CD4-positive, alpha-beta T cell (primary cell): ENCODE measurements at regions not wholly inside any gene's neighbourhood (a gene's known extent, or its start where the extent isn't known, plus 50 kb on each side); places are given as distances from the start of the nearest gene placed in this dataset.
"Not testable (repeated sequence)": the region's sequence is repeated elsewhere in the genome, so short reads cannot be mapped to it uniquely, and the experiment has no call there.

Experiments used
- ATAC-seq: fragments of 200-7000 bp; cut with Tn5 transposase; one replicate; pipeline ENCODE4 v1.10.0; 2022; ENCODE audit warnings: mild to moderate bottlenecking; ENCODE audit not compliant: poor library complexity
- CTCF ChIA-PET: fragments of 350-600 bp; sonication (Branson Sonifier 250); formaldehyde crosslinking; loops from one replicate; lab custom pipeline; 2021; ENCODE audit warnings: antibody characterized with exemption, inconsistent platforms; lab: Charles Lee
- POLR2A ChIA-PET: fragments of 350-600 bp; sonication (Branson Sonifier 250); formaldehyde crosslinking; loops from one replicate; lab custom pipeline; 2021; ENCODE audit warnings: antibody characterized with exemption, inconsistent platforms; lab: Charles Lee
- DNase-seq, 14 experiments: peaks; one replicate each; pipeline ENCODE4 v3.0.0-alpha.2; 2013 to 2020; ENCODE audit warnings: mixed read lengths in 2 of 14
- H3K27ac ChIP-seq, 2 donors: one replicate each; pipeline versions ENCODE4 v1.5.1 to v1.7.0; 2013; ENCODE audit warnings: low read length in 2 of 2, low read depth in 1 of 2, mild to moderate bottlenecking in 1 of 2
- H3K27me3 ChIP-seq, 2 experiments: 1 replicate in 1 of 2; 2 replicates in 1 of 2; pipeline versions ENCODE4 v1.6.1 to v1.7.0; 2013; ENCODE audit warnings: low read length in 2 of 2, control low read depth in 1 of 2, mild to moderate bottlenecking in 1 of 2, moderate library complexity in 1 of 2; ENCODE audit not compliant: insufficient read depth in 2 of 2, control insufficient read depth in 1 of 2
- H3K36me3 ChIP-seq: one replicate; pipeline ENCODE4 v1.6.1; 2013; ENCODE audit warnings: low read length, control low read depth; ENCODE audit not compliant: insufficient read depth
- H3K4me1 ChIP-seq: one replicate; pipeline ENCODE4 v1.6.1; 2013; ENCODE audit warnings: low read length, control low read depth; ENCODE audit not compliant: insufficient read depth
- H3K4me3 ChIP-seq: one replicate; pipeline ENCODE4 v1.5.1; 2013; ENCODE audit warnings: mild to moderate bottlenecking, low read length, moderate library complexity
- H3K9me3 ChIP-seq, 2 experiments: 1 replicate in 1 of 2; 2 replicates in 1 of 2; pipeline versions ENCODE4 v1.6.1 to v1.7.0; 2013; ENCODE audit warnings: low read length in 2 of 2, mild to moderate bottlenecking in 2 of 2, control low read depth in 1 of 2, moderate library complexity in 1 of 2; ENCODE audit not compliant: control insufficient read depth in 1 of 2, insufficient read depth in 1 of 2
- H3K27ac Mint-ChIP-seq: one replicate; pipeline ENCODE4 v1.8.0; 2020; ENCODE audit warnings: mixed read lengths
- H3K27me3 Mint-ChIP-seq: one replicate; pipeline ENCODE4 v1.8.0; 2021; ENCODE audit warnings: mixed read lengths
- H3K36me3 Mint-ChIP-seq: one replicate; pipeline ENCODE4 v1.8.0; 2021; ENCODE audit warnings: low read depth, mixed read lengths
- H3K4me1 Mint-ChIP-seq: one replicate; pipeline ENCODE4 v1.8.0; 2021; ENCODE audit warnings: low read depth, mixed read lengths
- H3K4me3 Mint-ChIP-seq: one replicate; pipeline ENCODE4 v1.8.0; 2020; ENCODE audit warnings: mild to moderate bottlenecking, mixed read lengths
- H3K9me3 Mint-ChIP-seq: one replicate; pipeline ENCODE4 v1.8.0; 2020; ENCODE audit warnings: mixed read lengths
- CTCF ChIP-seq: fragments of 200-600 bp; IDR thresholded peaks from one replicate; pipeline ENCODE4 v1.8.0; 2022; ENCODE audit warnings: antibody characterized with exemption, mild to moderate bottlenecking
- intact Hi-C, 2 experiments: fragments of 100-400 bp; cut with DNase I in 1 of 2; cut with micrococcal nuclease in 1 of 2; formaldehyde crosslinking; loops; one replicate each; pipeline versions ENCODE4 v1.15.1 to v1.9.0; 2023 to 2025; cut with DNase I, micrococcal nuclease

DNA sequence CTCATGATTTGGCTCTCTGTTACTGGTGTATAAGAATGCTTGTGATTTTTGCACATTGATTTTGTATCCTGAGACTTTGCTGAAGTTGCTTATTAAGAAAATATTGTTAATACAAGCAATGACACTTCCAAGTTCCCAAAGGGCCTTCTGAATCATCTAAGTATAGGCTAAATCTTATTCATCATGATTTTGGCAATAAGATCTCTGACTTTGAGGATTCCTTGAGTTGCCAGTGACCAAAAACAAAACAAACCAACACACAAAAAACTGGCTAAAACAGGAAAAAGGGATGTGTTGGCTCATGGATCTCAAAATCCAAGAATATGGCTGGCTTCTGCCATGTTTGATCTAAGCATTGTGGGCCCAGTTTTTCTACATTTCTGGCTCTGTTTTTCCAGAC, 163.4 kb downstream of the HHIPL2 start:
- H3K27ac ChIP-seq: no peak overlapping the region
- ATAC-seq: no peak
- Mint-ChIP-seq H3K27me3 (no peaks in the 10 kb centered on the region), H3K36me3 (no peaks in the 10 kb centered on the region), H3K4me1 (peaks cover 9% of the 10 kb centered on the region), H3K27ac (no peak overlapping the region), H3K9me3 (peaks cover 16% of the 10 kb centered on the region), H3K4me3 (no peak overlapping the region)
- no peaks in the 10 kb centered on the region for H3K27me3 ChIP-seq
- ChIA-PET POLR2A (no interaction called here), CTCF (no interaction called here)
- intact Hi-C loops: no loop called here
- DNase-seq: no peak
- H3K9me3 ChIP-seq: peaks cover 3 to 4% of the 10 kb centered on the region in 2 experiments
- no peak for TF ChIP-seq CTCF
- no peaks in the 10 kb centered on the region for H3K4me1 ChIP-seq
- no peak overlapping the region for H3K4me3 ChIP-seq
- H3K36me3 ChIP-seq: no peaks in the 10 kb centered on the region

- ATAC-seq: no peak
- peaks cover under 1 to 4% of the 10 kb centered on the region in 2 experiments for H3K9me3 ChIP-seq
- CTCF ChIA-PET: no interaction called here
Measured at GRCh38 chr1:222382171-222382570, 165.7 kb downstream of the HHIPL2 start.

GRCh38 chr1:222377428-222378088, 170.3 kb downstream of the HHIPL2 start:
- intact Hi-C loops: no loop called here
- no peak for DNase-seq
- ChIA-PET CTCF (no interaction called here), POLR2A (no interaction called here)
- no peak overlapping the region for H3K4me3 ChIP-seq
- no peak for TF ChIP-seq CTCF
- H3K9me3 ChIP-seq: peaks cover 0 to 4% of the 10 kb centered on the region in 2 experiments
- H3K4me1 ChIP-seq: no peaks in the 10 kb centered on the region
- Mint-ChIP-seq H3K27ac (no peak overlapping the region), H3K4me3 (no peak overlapping the region), H3K27me3 (no peaks in the 10 kb centered on the region), H3K36me3 (no peaks in the 10 kb centered on the region), H3K4me1 (peaks cover 5% of the 10 kb centered on the region), H3K9me3 (peaks cover 19% of the 10 kb centered on the region)
- no peaks in the 10 kb centered on the region for H3K36me3 ChIP-seq
- no peaks in the 10 kb centered on the region for H3K27me3 ChIP-seq
- no peak overlapping the region for H3K27ac ChIP-seq
- ATAC-seq: no peak

More at GRCh38 chr1:222382171-222382570, 165.7 kb downstream of the HHIPL2 start:
- H3K9me3 Mint-ChIP-seq: peaks cover 19% of the 10 kb centered on the region
- no peaks in the 10 kb centered on the region for H3K27me3 Mint-ChIP-seq
- Histone ChIP-seq H3K27me3 (no peaks in the 10 kb centered on the region), H3K27ac (no peak overlapping the region), H3K4me3 (no peak overlapping the region), H3K36me3 (no peaks in the 10 kb centered on the region), H3K4me1 (no peaks in the 10 kb centered on the region)
- DNase-seq: no peak
- H3K4me1 Mint-ChIP-seq: no peaks in the 10 kb centered on the region
- no peaks in the 10 kb centered on the region for H3K36me3 Mint-ChIP-seq
- intact Hi-C loops: no loop called here
- POLR2A ChIA-PET: no interaction called here
- no peak overlapping the region for H3K27ac Mint-ChIP-seq
- TF ChIP-seq CTCF: no peak
- H3K4me3 Mint-ChIP-seq: no peak overlapping the region

- H3K9me3 ChIP-seq, DNase-seq, H3K27me3 Mint-ChIP-seq, ATAC-seq, POLR2A ChIA-PET, intact Hi-C loops, H3K4me3 ChIP-seq, H3K27ac Mint-ChIP-seq, CTCF ChIA-PET, H3K4me3 Mint-ChIP-seq, H3K36me3 Mint-ChIP-seq, H3K27ac ChIP-seq, H3K36me3 ChIP-seq, H3K4me1 ChIP-seq, H3K4me1 Mint-ChIP-seq, H3K27me3 ChIP-seq: not testable (repeated sequence)
- peaks cover 15% of the 10 kb centered on the region for H3K9me3 Mint-ChIP-seq
Measured at GRCh38 chr1:222376791-222377190, 171.1 kb downstream of the HHIPL2 start.
